DMS153 (cell line): ENCODE measurements at regions not wholly inside any gene's neighbourhood (a gene's known extent, or its start where the extent isn't known, plus 50 kb on each side); places are given as distances from the start of the nearest gene placed in this dataset.
"Not testable (repeated sequence)": the region's sequence is repeated elsewhere in the genome, so short reads cannot be mapped to it uniquely, and the experiment has no call there.

Experiments used
- DNase-seq: peaks from one replicate; lab custom pipeline; 2025; lab: John Stamatoyannopoulos, UW

GRCh38 chr1:78250201-78250600, 204.4 kb downstream of the GIPC2 start:
- DNase-seq = no peak

DNA sequence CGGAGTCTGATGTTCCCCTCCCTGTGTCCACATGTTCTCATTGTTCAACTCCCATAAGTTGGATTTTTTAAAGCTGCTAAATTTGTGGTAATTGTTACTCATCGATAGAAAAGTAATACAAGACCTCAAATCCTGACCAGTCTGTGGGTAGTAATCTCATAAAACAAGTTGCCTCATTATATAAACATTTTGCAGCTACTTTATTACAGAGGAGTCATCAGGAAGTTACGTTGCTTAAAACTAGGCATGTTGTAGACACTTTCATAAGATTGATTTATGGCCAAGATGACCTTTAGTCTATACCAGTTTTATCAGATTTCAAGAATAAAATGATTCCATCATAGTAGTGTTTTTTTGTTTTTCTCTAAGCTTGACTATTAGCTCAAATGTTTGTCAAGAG, 208.8 kb downstream of the GIPC2 start:
- no peak for DNase-seq

DNA sequence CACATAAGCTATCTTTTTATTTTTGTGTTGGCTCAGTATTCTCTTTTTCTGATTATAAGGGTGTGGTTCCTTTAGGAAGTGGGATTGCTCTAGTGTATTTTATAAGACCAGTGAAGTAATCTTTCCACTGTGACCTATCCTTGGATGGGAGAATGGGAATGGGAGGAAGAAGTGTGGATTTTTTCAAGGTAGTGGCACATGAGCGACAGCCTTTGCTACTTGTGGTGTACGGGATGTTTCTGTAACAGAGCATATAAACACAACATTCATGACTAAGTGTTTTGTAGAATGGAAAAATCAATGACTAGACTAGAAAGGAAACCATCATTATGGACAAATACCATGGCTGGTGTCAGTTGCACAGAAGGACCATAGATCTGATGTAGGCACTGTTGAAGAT, 209.6 kb downstream of the GIPC2 start:
- DNase-seq = no peak

DNA sequence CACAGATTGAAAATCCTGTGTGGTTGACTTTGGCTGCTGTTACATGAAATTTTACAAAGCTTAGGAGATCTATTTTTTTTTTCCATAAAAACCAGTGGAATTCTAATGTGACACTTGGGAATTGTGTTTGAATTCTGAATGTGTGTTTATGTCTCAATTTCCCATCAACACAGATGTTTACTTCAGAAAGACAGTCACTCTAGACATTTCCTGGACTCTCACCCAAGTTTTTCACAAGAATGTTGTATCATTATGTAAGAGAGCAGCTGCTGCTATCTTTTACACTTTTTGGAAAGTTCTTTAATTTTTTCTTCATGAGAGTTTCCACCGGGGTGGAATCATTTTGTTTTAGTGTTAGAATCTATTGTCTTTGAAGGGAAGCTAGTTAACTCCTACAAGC, 210.1 kb downstream of the GIPC2 start:
- no peak for DNase-seq

DNA sequence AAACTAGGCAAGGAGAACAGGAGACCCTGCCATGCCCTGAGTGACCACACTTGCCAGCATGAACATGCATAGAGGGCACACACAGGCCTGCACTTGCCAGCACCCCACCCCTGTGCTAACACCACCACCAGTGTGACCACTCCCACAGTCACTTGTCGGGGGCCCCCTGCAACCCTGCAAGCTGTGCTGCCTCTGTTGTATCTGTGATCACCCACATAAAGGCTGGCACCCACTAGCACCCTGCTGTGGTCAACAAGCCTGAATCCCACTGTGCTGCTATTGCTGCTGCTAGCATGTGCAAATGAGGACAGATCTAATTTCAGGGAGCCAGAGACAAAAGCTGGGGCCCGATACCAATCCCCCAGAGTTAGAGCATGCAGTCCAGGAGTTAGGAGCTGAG, 217.7 kb downstream of the GIPC2 start:
- DNase-seq = no peak

DNA sequence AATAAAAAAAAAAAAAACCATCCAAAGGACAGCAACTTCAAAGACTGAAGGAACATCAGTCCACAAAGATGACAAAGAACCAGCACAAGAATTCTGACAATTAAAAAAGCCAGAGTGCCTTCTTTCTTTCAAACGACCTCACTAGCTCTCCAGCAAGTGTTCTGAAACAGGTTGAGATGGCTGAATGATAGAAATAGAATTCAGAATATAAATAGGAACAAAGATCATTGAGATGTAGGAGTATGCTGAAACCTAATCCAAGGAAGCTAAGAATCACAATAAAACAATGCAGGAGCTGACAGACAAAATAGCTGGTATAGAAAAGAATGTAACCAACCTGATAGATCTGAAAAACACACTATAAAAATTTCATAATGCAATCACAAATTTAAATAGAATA, 218.2 kb downstream of the GIPC2 start:
- no peak for DNase-seq

- no peak for DNase-seq
These were observed 221.9 kb downstream of the GIPC2 start for GRCh38 chr1:78267513-78268218.

DNA sequence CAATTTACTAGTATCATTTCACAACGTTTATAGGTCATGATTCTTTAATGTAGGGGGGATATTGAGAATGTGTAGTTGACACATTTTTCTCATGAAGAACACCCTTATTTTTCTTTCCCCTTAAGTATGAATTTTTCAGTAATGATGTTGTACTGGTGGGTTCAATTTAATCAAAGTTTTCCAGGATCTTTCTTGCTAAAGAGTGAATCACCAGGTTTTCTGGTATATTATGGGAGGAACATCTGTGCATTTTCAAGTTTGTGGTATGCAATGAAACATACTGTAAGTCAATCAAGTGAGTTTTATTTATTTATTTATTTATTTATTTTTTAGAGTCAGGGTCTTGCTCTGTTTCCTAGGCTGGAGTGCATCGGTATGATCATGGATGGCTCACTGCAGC, 221.2 kb upstream of the PTGFR start:
- DNase-seq = no peak

- DNase-seq = not testable (repeated sequence)
These were observed 219.4 kb upstream of the PTGFR start for GRCh38 chr1:78271423-78271822.

- DNase-seq = no peak
These were observed 216.0 kb upstream of the PTGFR start for GRCh38 chr1:78274814-78275213.

GRCh38 chr1:78275456-78275855, 215.3 kb upstream of the PTGFR start:
- DNase-seq = no peak

GRCh38 chr1:78275906-78276685, 214.7 kb upstream of the PTGFR start:
- DNase-seq = no peak

DNA sequence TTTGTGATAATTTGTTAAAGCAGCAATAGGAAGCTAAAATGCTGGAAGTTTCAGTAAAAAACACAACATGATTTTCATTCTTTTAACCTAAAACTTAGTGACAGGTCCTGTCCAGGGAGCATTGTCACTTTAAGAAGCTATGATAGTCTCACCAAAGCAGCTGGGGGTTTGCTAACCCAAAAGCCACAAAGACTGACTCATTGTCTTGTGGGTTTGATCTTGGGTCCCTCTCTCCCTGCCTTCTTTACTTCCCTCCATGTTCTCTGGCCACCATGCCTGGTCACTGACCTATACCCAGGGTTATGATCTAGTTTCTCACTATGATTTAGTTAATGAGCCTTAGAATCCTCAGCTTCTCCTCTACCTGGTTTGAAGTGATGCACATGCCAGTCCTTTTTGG, 213.5 kb upstream of the PTGFR start:
- DNase-seq = no peak

DNA sequence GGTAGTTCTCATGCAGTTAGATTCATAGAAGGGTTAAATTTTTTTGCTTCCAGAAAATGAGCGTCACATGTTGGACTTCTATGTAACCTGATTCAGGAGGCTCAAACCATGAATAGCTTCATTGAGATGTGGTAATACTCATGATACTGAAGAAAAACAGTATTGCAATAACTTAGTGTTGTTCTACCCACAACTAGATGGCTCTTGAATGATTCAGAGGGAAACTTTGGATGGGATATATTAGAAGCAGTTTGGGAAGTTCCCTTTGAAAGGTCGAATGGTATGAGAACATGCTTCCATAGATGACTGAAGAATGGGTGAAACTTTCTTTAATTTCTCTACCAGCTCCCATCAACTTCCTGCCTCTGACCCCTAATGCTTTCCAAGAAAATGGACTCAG, 211.7 kb upstream of the PTGFR start:
- DNase-seq = no peak

- no peak for DNase-seq
These were observed 210.1 kb upstream of the PTGFR start for GRCh38 chr1:78280626-78281025.

GRCh38 chr1:78281580-78281979, 209.2 kb upstream of the PTGFR start:
- no peak for DNase-seq

- no peak for DNase-seq
These were observed 207.1 kb upstream of the PTGFR start for GRCh38 chr1:78283691-78284090.

DNA sequence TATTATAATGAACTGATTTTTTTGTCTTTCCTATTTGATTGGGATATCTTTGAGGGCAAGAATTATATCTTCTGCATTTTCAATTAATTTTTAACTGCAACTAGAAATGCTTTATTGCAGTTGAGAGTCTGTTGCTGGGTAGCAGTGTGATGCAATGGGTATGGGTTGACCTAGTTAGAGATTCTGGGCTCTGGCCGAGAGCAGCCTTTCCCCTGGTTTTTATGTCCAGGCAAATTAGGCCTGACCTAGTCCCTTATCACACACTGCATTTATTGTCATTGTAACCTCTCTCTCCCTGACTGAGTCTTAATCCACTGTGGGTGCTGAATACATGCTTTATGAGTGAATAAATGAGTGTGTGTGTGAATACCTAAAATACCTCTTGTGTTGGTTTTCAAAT, 206.4 kb upstream of the PTGFR start:
- no peak for DNase-seq

DNA sequence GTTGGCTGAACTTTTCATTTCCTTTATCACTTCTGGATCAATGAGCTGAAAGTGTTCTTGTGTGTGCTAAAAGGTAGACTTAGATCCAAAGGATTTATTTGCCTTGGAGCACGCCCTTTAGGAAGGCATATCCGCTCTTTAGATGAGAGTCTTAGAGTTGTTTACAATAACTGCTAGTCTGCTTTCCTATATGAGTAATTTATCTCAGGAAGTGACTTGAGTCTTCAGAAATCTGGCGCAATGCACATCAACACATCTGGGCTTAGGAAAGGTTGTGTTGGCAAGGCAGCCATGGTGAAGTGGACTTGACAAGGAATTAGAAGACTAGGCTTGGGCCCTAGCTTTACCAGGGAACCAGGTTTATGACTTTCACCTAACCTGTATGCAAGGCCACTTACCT, 204.1 kb upstream of the PTGFR start:
- no peak for DNase-seq

DNA sequence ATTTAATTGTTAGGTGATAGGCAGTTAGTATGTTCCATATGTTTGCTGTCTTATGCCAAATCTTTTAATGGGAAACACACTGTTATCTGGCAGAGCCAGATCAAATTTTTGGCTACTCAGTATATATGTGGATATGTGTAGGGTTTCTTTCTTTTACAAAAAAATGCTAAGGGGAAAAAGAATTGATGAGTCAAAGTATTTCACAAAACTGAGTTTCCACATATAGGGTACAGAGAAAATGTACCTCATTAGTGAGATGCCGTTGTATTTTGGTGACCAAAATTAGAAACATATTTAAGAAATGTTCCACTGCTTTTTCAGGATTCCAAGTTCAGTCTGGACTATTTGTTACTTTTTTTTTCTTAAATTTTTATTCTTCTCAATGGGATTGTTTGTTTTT, 201.2 kb upstream of the PTGFR start:
- DNase-seq = no peak

DNA sequence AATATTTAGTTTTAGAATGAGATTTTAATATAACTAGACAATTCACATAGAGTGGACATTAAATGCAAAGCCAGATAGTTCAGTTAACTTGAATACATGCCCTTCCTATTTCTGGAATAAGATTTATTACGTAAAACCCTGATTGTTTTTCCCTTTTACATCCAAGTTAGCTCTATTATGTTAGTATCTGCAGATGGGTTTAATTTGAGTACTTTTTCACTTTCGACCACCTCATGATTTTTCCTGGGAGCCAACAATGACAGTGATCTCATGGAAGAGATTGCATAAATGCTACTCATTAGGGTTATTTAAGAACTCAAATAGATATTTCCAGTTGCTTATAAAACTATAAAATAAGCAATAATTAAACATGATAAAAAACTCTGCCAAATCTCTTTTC, 199.4 kb upstream of the PTGFR start:
- DNase-seq = no peak

GRCh38 chr1:78291872-78292271, 198.9 kb upstream of the PTGFR start:
- no peak for DNase-seq

DNA sequence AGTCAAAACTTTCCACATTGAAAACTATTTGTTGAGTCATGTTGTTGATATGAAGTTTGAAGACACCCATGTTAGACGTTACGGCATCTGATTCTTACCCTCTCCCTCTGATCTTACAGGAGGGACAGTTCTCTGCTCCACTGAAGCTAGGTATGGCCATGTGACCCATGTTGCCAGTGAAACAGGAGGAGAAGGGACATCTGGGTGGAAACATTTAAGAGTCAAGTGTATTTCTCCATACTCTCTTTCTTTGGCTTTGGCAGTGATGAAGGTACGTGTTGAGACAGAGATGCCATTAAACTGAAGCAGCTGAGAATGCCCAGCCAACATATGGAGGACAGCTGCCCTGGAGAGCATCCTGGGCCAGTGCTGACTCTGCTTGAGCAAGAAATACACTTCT, 198.4 kb upstream of the PTGFR start:
- DNase-seq = no peak

GRCh38 chr1:78297836-78298235, 192.9 kb upstream of the PTGFR start:
- no peak for DNase-seq
